Spleen (tissue), 3 donors: ENCODE measurements at regions not wholly inside any gene's neighbourhood (a gene's known extent, or its start where the extent isn't known, plus 50 kb on each side); places are given as distances from the start of the nearest gene placed in this dataset.

Experiments used
- POLR2A ChIP-seq, 3 donors: fragments of 450-650 bp; IDR thresholded peaks; one replicate each; pipeline ENCODE4 v1.5.1; 2017; ENCODE audit warnings: antibody characterized with exemption in 3 of 3, mild to moderate bottlenecking in 1 of 3
- POLR2AphosphoS5 ChIP-seq, 3 donors: sonication (generic); formaldehyde crosslinking; IDR thresholded peaks; one replicate each; pipeline ENCODE4 v1.5.1; 2017; ENCODE audit warnings: antibody characterized with exemption in 3 of 3

DNA sequence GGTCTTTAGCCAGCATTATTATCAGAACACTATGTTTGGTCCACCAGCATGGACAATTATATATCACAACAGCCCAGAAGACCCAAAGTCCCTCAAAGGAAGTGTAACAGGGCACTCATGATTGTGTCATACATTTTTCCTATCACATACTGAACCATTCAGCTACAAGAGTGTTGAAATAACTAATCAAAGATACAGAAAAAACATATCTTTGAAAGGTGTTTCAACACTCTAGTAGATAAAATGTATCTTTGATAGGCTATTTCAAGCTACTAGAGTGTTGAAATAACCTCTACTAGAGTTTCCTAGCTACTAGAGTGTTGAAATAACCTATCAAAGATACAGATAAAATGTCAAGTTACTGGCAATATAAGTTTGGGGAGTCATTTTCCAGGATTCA lies 545.0 kb downstream of the PRR16 start:
- no peak for TF ChIP-seq POLR2AphosphoS5 (IDR thresholded peaks at IDR 0.05)
- TF ChIP-seq POLR2A (IDR thresholded peaks at IDR 0.05): no peak
